SK-N-SH (cell line): ENCODE measurements at regions not wholly inside any gene's neighbourhood (a gene's known extent, or its start where the extent isn't known, plus 50 kb on each side); places are given as distances from the start of the nearest gene placed in this dataset.

Source experiments
- CTCF ChIA-PET: fragments of 300-600, 350-600 bp; formaldehyde crosslinking; extraction: SDS; loops from one replicate; lab custom pipeline; 2021; lab: Yijun Ruan, JAX
- POLR2A ChIA-PET: fragments of 350-600 bp; sonication (Branson Sonifier 250); formaldehyde crosslinking; extraction: SDS; loops from one replicate; lab custom pipeline; 2020; ENCODE audit warnings: antibody characterized with exemption, inconsistent platforms; lab: Yijun Ruan, JAX
- DNase-seq: peaks from one replicate; pipeline ENCODE4 v3.0.0; 2012
- H2AFZ ChIP-seq: fragments of 200-600 bp; sonication (generic); 2 replicates; pipeline ENCODE4 v1.8.1; 2016; ENCODE audit warnings: antibody characterized with exemption, mild to moderate bottlenecking, low read depth
- H3F3A ChIP-seq: fragments of 200-600 bp; sonication (generic); replicated peaks from 2 replicates; pipeline ENCODE3; 2016; ENCODE audit warnings: antibody characterized with exemption, mild to moderate bottlenecking; ENCODE audit not compliant: insufficient read depth
- H3K27ac ChIP-seq, 2 experiments: fragments of 200-500 bp in 1 of 2; fragments of 200-600 bp in 1 of 2; sonication (Bioruptor generic) in 1 of 2; sonication (generic), shearing (Covaris generic) in 1 of 2; 2 replicates each; pipeline versions ENCODE4 v1.5.1 to v1.6.1; 2014 to 2016; ENCODE audit warnings: low read depth in 2 of 2, inconsistent platforms in 1 of 2, low read length in 1 of 2, mild to moderate bottlenecking in 1 of 2, mixed read lengths in 1 of 2
- H3K27me3 ChIP-seq: fragments of 200-600 bp; sonication (generic), shearing (Covaris generic); 2 replicates; pipeline ENCODE4 v1.6.1; 2016; ENCODE audit warnings: mixed run types; ENCODE audit not compliant: insufficient read depth
- H3K36me3 ChIP-seq, 2 experiments: fragments of 200-500 bp in 1 of 2; fragments of 200-600 bp in 1 of 2; sonication (Bioruptor generic) in 1 of 2; sonication (generic) in 1 of 2; replicated peaks in 1 of 2; 2 replicates each; pipeline versions ENCODE3 to v1.5.1; 2014 to 2016; ENCODE audit warnings: low read length in 1 of 2, mild to moderate bottlenecking in 1 of 2; ENCODE audit not compliant: insufficient read depth in 2 of 2, control insufficient read depth in 1 of 2
- H3K4me1 ChIP-seq, 2 experiments: fragments of 200-500 bp in 1 of 2; fragments of 200-600 bp in 1 of 2; sonication (Bioruptor generic) in 1 of 2; sonication (generic), shearing (Covaris generic) in 1 of 2; 2 replicates each; pipeline versions ENCODE4 v1.5.1 to v1.6.1; 2014 to 2016; ENCODE audit warnings: low read depth in 1 of 2, low read length in 1 of 2, mixed run types in 1 of 2; ENCODE audit not compliant: insufficient read depth in 2 of 2, control insufficient read depth in 1 of 2
- H3K4me2 ChIP-seq: fragments of 200-600 bp; sonication (generic), shearing (Covaris generic); 2 replicates; pipeline ENCODE4 v1.6.1; 2017; ENCODE audit warnings: mixed run types
- H3K4me3 ChIP-seq, 2 experiments: fragments of 200-500 bp in 1 of 2; fragments of 200-600 bp in 1 of 2; sonication (Bioruptor generic) in 1 of 2; sonication (generic), shearing (Covaris generic) in 1 of 2; 2 replicates each; pipeline versions ENCODE4 v1.5.1 to v1.8.1; 2014 to 2016; ENCODE audit warnings: low read depth in 2 of 2, inconsistent platforms in 1 of 2, low read length in 1 of 2, mild to moderate bottlenecking in 1 of 2, mixed read lengths in 1 of 2, moderate library complexity in 1 of 2
- H3K79me2 ChIP-seq: fragments of 200-600 bp; sonication (generic); 2 replicates; pipeline ENCODE4 v1.8.1; 2017; ENCODE audit warnings: mild to moderate bottlenecking; ENCODE audit not compliant: insufficient read depth
- H3K9ac ChIP-seq: fragments of 200-600 bp; sonication (generic); 2 replicates; pipeline ENCODE4 v1.6.1; 2017; ENCODE audit warnings: mixed run types
- H3K9me2 ChIP-seq: fragments of 200-600 bp; sonication (generic); 2 replicates; pipeline ENCODE4 v1.6.1; 2017; ENCODE audit warnings: mixed run types
- H3K9me3 ChIP-seq: fragments of 200-600 bp; sonication (generic); 2 replicates; pipeline ENCODE4 v1.6.1; 2017; ENCODE audit warnings: mixed run types, mild to moderate bottlenecking, moderate library complexity
- H4K20me1 ChIP-seq: fragments of 200-600 bp; sonication (generic); 2 replicates; pipeline ENCODE4 v1.6.1; 2017; ENCODE audit warnings: mild to moderate bottlenecking, mixed run types; ENCODE audit not compliant: insufficient read depth
- EP300 ChIP-seq, 2 experiments: IDR thresholded peaks; 2 replicates each; pipeline versions ENCODE4 v1.4.0 to v1.6.1; 2012; ENCODE audit warnings: borderline replicate concordance in 1 of 2, low read depth in 1 of 2, low read length in 1 of 2
- EZH2phosphoT487 ChIP-seq: fragments of 200-600 bp; sonication (generic); IDR thresholded peaks from 2 replicates; pipeline ENCODE4 v1.6.1; 2017; ENCODE audit warnings: low read depth, mixed run types, mild to moderate bottlenecking, antibody characterized with exemption, moderate library complexity, borderline replicate concordance
- FOSL2 ChIP-seq: IDR thresholded peaks from 2 replicates; pipeline ENCODE4 v1.4.0; 2012; ENCODE audit warnings: low read depth, mild to moderate bottlenecking, moderate library complexity, borderline replicate concordance
- JUND ChIP-seq: IDR thresholded peaks from 2 replicates; pipeline ENCODE4 v1.4.0; 2012
- MAX ChIP-seq: IDR thresholded peaks from 2 replicates; pipeline ENCODE4 v1.4.0; 2012; ENCODE audit warnings: low read depth
- MEF2A ChIP-seq: IDR thresholded peaks from 2 replicates; pipeline ENCODE4 v1.4.0; 2012; ENCODE audit warnings: low read depth, borderline replicate concordance
- PBX3 ChIP-seq: IDR thresholded peaks from 2 replicates; pipeline ENCODE4; 2012
- POLR2AphosphoS5 ChIP-seq: IDR thresholded peaks from 2 replicates; pipeline ENCODE4 v1.6.1; 2012; ENCODE audit warnings: low read depth, low read length
- REST ChIP-seq: IDR thresholded peaks from 2 replicates; pipeline ENCODE4 v1.6.1; 2012; ENCODE audit warnings: mild to moderate bottlenecking, low read depth, low read length, moderate library complexity
- RFX5 ChIP-seq: IDR thresholded peaks from 2 replicates; pipeline ENCODE4 v1.6.1; 2012; ENCODE audit warnings: mild to moderate bottlenecking, improper control_type of control experiment, low read length
- RXRA ChIP-seq: IDR thresholded peaks from 2 replicates; pipeline ENCODE4 v1.4.0; 2012; ENCODE audit warnings: low read depth, mild to moderate bottlenecking, borderline replicate concordance
- TAF1 ChIP-seq: IDR thresholded peaks from 2 replicates; pipeline ENCODE4 v1.6.1; 2012; ENCODE audit warnings: low read depth, mild to moderate bottlenecking, low read length, moderate library complexity, borderline replicate concordance
- TCF12 ChIP-seq: IDR thresholded peaks from 2 replicates; pipeline ENCODE4 v1.4.0; 2012
- YY1 ChIP-seq: IDR thresholded peaks from 2 replicates; pipeline ENCODE4 v1.4.0; 2012; ENCODE audit warnings: low read depth, mild to moderate bottlenecking
- WGBS: methylation state at CpG from one replicate; pipeline ENCODE4 v1.1.6; 2017; ENCODE audit warnings: low lambda C conversion rate; 5-methylcytosine and 5-hydroxymethylcytosine counted together
- TF ChIP-seq, protein P1 (sequence below): fragments of 150-350 bp; IDR thresholded peaks from 2 replicates; pipeline ENCODE4 v1.6.1; 2016; ENCODE audit warnings: mild to moderate bottlenecking, low read depth, low read length
- TF ChIP-seq, protein P2 (sequence below): fragments of 150-350 bp; IDR thresholded peaks from 2 replicates; pipeline ENCODE4 v1.6.1; 2017; ENCODE audit warnings: antibody characterized with exemption, low read length, low read depth, borderline replicate concordance

- 8% methylated on average over 4 of the region's 4 CpGs for whole genome bisulfite sequencing
- Histone ChIP-seq H2AFZ (no peak overlapping the region), H3F3A (no peaks in the 10 kb centered on the region), H3K4me2 (no peak overlapping the region), H3K4me1 (no peaks in the 10 kb centered on the region), H3K9me3 (no peaks in the 10 kb centered on the region), H3K9ac (no peak overlapping the region), H3K4me3 (no peak overlapping the region), H3K36me3 (no peaks in the 10 kb centered on the region), H4K20me1 (no peaks in the 10 kb centered on the region), H3K9me2 (no peaks in the 10 kb centered on the region), H3K27ac (no peak overlapping the region), H3K79me2 (no peaks in the 10 kb centered on the region), H3K27me3 (no peaks in the 10 kb centered on the region)
- ChIA-PET POLR2A (no interaction called here), CTCF (interaction anchor here (1.6 kb wide), 1 partner anchor 32 kb away, joined by 4 read pairs; no protein-coding TSS in a partner anchor)
- TF ChIP-seq JUND = no peak
- TF ChIP-seq EP300 (IDR thresholded peaks at IDR 0.05; ENCODE audit: borderline replicate concordance in 1 of 2, low read depth in 1 of 2, low read length in 1 of 2) = no peak
- TF ChIP-seq POLR2AphosphoS5 = no peak
- TF ChIP-seq EZH2phosphoT487 = no peak
- no peak for TF ChIP-seq MEF2A
- no peak for TF ChIP-seq RXRA
- no peak for TF ChIP-seq MAX
- no peak for TF ChIP-seq RFX5
- no peak for TF ChIP-seq TCF12
- TF ChIP-seq REST = no peak
- no peak for TF ChIP-seq TAF1
- TF ChIP-seq, protein P1, sequence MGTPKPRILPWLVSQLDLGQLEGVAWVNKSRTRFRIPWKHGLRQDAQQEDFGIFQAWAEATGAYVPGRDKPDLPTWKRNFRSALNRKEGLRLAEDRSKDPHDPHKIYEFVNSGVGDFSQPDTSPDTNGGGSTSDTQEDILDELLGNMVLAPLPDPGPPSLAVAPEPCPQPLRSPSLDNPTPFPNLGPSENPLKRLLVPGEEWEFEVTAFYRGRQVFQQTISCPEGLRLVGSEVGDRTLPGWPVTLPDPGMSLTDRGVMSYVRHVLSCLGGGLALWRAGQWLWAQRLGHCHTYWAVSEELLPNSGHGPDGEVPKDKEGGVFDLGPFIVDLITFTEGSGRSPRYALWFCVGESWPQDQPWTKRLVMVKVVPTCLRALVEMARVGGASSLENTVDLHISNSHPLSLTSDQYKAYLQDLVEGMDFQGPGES = no peak
- TF ChIP-seq FOSL2 = no peak
- TF ChIP-seq YY1 = no peak
- no peak for TF ChIP-seq PBX3
- TF ChIP-seq, protein P2, sequence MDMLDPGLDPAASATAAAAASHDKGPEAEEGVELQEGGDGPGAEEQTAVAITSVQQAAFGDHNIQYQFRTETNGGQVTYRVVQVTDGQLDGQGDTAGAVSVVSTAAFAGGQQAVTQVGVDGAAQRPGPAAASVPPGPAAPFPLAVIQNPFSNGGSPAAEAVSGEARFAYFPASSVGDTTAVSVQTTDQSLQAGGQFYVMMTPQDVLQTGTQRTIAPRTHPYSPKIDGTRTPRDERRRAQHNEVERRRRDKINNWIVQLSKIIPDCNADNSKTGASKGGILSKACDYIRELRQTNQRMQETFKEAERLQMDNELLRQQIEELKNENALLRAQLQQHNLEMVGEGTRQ = no peak
- no peak for DNase-seq
Observed at GRCh38 chr15:45827766-45828165, 192.9 kb downstream of the SQOR start.
